HG03280 (cell line): ENCODE measurements at regions not wholly inside any gene's neighbourhood (a gene's known extent, or its start where the extent isn't known, plus 50 kb on each side); places are given as distances from the start of the nearest gene placed in this dataset.
A peak's percentile ranks its signal among the peaks of the same experiment; 100 is the strongest.
"Not testable (repeated sequence)": the region's sequence is repeated elsewhere in the genome, so short reads cannot be mapped to it uniquely, and the experiment has no call there.

Source experiments
- ATAC-seq: cut with Tn5 transposase; IDR thresholded peaks from one replicate; pipeline ENCODE4 v1.9.1; 2021; ENCODE audit warnings: mild to moderate bottlenecking, moderate library complexity; ENCODE audit not compliant: unreplicated experiment

DNA sequence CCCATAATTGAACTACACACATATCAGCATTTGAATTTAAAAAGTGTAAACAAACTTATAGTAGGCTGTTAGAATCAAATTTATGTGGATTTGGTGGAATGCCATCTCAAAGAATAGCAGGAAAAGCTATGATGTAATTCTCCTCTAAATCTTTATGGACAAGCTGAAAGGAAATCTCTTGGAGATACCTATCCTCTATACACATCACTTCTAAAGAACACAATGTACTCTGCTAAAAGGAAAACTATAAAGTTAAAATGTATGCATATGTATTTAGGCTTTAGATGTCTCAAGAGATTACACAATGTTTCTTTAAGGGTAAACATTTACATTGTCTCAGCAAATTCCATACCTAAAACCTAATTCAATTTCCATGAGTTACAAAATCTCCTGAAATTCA is 323.3 kb downstream of the CRPPA start:
- no peak for ATAC-seq

- no peak for ATAC-seq
Observed at GRCh38 chr7:16095171-16095950, 326.0 kb downstream of the CRPPA start.

GRCh38 chr7:16094651-16095050 is 326.7 kb downstream of the CRPPA start:
- ATAC-seq = no peak

DNA sequence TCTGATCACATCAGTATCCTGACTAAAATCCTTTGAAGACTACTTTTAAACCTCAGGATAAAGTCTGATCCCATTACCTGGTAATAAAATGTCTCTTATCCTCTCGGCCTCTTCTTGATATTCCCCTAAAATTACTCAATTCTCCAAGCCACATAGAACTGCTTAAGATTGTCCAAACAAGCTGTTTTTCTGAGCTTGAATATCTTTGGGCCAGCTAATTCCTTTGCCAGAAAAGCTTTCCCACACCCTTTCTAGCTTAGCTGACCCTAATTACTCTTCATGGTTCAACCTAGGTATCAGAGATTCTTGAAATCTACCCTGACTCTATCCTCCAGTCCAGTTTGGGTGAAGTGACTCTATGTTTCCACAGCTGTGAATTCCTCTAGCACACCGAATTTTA is 328.6 kb downstream of the CRPPA start:
- no peak for ATAC-seq

GRCh38 chr7:16091701-16092310 is 329.5 kb downstream of the CRPPA start:
- no peak for ATAC-seq

GRCh38 chr7:16089801-16090200 is 331.5 kb downstream of the CRPPA start:
- no peak for ATAC-seq

DNA sequence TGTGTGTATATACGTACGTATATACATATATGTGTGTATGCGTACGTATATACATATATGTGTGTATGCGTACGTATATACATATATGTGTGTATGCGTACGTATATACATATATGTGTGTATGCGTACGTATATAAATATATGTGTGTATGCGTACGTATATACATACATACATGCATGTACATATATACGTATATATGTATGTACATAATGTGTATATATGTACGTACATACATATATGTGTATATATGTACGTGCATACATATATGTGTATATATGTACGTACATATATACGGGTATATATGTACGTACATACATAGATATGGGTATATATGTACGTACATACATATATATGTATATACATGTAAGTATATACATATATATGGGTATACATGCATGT is 332.1 kb downstream of the CRPPA start:
- ATAC-seq = no peak

DNA sequence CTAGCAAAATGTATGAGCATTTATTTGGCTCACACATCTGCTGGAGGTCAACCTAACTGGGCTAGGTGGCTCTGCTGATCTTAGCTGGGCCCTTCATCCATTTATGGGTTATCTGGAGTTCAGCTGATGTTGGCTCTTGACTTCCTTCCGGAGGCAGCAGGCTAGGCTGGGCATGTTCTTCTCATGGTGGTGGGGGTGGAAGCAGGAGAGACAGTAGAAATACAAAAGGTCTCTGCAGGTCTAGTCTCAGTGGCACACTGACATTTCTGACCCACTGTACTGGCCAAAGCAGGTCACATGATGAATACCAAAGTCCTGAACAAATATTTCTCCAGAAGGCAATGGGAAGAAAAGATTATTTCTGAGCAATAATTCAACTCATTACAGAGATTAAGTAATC is 334.6 kb downstream of the CRPPA start:
- no peak for ATAC-seq

DNA sequence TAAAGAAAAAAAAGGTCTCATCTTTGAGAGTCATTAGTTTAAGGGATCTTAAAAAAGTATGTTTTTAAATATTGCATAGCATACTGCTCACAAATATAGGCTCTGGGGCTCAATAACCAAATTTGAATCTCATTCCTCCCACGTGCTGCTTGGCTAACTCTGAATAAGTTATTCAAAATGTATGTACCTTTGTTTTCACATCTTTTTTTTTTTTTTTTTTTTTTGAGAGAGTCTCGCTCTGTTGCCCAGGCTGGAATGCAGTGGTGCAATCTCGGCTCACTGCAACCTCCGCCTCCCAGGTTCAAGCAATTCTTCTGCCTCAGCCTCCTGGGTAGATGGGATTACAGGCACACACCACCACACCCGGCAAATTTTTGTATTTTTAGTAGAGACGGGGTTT is 335.6 kb downstream of the CRPPA start:
- ATAC-seq = not testable (repeated sequence)

- no peak for ATAC-seq
Observed at GRCh38 chr7:16084875-16085274, 336.5 kb downstream of the CRPPA start.

GRCh38 chr7:16084370-16084769 is 337.0 kb downstream of the CRPPA start:
- no peak for ATAC-seq

GRCh38 chr7:16083931-16084330 is 337.4 kb downstream of the CRPPA start:
- no peak for ATAC-seq

DNA sequence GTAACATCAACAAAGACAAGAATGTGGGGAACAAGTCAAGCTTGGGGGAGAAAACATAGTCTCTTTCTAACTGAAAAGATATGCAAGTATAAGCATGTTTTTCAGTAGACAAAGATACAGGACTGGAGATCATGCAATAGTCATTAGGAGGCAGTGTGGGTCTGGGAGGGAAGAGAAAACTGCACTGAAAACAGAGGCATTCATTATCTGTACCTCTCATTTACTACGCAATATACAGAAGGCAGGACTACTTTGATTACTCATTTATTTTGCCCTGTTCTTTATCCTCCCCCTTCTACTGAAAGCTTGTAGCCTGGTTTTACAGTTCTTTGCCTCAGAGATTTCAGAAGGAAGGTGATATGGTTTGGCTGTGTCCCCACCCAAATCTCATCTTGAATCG is 341.2 kb downstream of the CRPPA start:
- no peak for ATAC-seq

DNA sequence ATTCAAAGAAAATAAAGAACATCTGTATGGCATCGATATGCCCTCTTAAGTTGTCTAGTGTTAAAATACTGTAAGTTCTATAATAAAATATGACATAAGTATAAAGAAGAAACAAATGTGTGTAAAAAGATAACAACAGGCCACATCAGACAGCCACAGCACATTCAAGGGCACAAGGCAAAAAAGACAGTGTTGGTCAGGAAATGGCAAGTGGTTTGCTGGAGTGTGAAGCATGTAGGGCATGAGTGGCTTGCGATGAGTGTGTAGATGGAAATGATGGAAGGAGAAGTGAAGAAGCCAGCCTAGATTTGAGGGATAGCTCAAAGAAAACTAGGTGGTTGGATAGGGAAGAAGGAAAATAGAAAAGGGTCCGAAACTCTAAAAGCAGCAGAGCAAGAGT is 341.6 kb downstream of the CRPPA start:
- ATAC-seq = no peak

GRCh38 chr7:16078076-16078952 is 343.0 kb downstream of the CRPPA start:
- peak; percentile 54 for ATAC-seq

DNA sequence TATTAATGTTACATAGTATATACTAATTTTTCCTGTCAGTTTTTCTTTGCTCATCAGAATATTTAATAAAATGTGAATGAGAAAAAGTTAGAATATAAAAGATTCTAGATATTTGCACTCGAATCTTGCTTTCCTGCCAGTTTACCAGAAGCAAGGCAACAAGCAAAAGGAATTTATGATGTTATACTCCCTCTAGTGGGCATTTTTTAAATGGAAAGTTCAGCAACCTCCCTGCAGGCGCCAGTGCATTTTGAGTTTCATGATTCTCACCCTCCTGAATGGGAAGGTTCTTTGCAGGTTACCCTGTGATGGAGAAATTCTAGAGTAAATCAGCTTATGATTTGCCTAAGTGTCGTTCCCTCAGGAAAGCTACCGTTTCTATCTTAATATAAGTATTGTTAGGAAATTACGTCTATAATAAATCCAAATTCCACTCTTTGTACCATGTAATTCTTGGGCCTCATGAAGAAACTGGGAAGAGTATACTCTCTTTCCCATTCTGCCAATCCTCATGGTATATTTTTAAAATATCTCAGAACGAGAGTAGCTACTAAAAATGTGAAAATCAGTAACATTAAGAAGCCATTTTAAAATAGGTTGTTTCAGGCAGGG is 350.0 kb downstream of the CRPPA start:
- peak; percentile 75 for ATAC-seq

DNA sequence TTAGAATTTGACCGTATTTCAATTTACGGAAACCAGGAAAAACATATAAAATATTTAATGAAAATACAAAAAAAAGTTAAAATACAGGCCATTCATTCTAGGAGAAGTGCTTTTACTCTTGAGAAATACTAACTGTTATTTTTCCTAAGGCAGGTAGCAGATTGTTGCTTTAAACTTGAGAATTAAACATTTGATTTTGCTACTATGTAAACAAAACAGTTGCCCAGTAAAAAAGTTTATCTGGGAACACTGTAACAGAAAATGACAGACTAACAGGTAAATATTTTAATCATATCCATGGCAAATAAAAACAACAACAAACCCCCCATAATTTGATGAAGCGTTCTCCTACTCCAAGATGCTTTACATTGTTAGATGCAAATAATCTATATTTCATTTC is 350.5 kb downstream of the CRPPA start:
- no peak for ATAC-seq

DNA sequence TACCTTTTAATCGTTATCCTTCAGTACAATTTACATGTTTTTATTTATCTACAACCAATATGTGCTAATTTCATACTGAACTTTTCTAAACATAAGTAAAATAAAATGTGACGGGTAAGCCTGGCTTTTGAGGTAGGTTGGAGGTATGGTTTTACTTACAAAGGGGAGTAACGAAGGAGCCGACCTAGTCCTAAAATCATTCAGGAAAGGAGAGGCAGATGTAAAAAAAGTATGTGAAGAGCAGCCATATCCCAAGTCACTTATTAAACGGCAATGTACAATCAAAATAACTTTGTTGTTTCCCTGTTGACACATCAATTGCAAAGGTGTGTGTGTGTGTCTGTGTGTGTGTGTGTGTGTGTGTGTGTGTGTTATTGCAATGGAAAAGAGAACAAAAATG is 351.3 kb downstream of the CRPPA start:
- ATAC-seq = no peak

DNA sequence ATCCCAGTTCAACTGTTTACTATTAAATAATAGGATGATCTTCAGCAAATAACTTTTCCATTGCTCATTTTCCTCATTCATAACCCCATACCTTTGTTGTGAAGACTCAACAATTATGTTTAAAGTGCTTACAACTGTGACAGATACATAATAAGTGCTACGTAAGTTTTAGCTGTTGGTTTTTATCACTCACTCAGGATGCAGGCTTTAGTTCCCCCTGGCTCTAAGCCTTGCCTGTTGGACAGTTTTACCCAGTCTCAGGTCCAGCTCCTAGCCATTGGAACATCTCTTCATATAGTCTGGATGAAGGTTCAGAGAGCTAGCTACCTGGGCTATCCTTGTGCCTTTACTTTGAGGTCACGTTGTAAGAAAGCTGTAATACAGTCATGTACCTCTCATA is 353.2 kb downstream of the CRPPA start:
- ATAC-seq = no peak

- ATAC-seq = no peak
Observed at GRCh38 chr7:16067711-16068110, 353.6 kb downstream of the CRPPA start.

GRCh38 chr7:16066805-16067459 is 354.4 kb downstream of the CRPPA start:
- no peak for ATAC-seq
